HG02870 (cell line): ENCODE measurements at regions not wholly inside any gene's neighbourhood (a gene's known extent, or its start where the extent isn't known, plus 50 kb on each side); places are given as distances from the start of the nearest gene placed in this dataset.
"Not testable (repeated sequence)": the region's sequence is repeated elsewhere in the genome, so short reads cannot be mapped to it uniquely, and the experiment has no call there.

Experiments used
- ATAC-seq: cut with Tn5 transposase; IDR thresholded peaks from one replicate; pipeline ENCODE4 v1.9.1; 2021; ENCODE audit warnings: mild to moderate bottlenecking, moderate library complexity; ENCODE audit not compliant: unreplicated experiment

GRCh38 chr16:64269756-64270155 lies 852.1 kb downstream of the CDH11 start:
- no peak for ATAC-seq

GRCh38 chr16:64265756-64266155 lies 856.1 kb downstream of the CDH11 start:
- no peak for ATAC-seq

GRCh38 chr16:64260631-64261401 lies 861.0 kb downstream of the CDH11 start:
- not testable (repeated sequence) for ATAC-seq

GRCh38 chr16:64254443-64255367 lies 867.2 kb downstream of the CDH11 start:
- no peak for ATAC-seq

GRCh38 chr16:64253525-64253924 lies 868.3 kb downstream of the CDH11 start:
- peak; percentile 98 for ATAC-seq

- ATAC-seq = no peak
Observed at GRCh38 chr16:64253096-64253495, 868.8 kb downstream of the CDH11 start.

- no peak for ATAC-seq
Observed at GRCh38 chr16:64251742-64252141, 870.1 kb downstream of the CDH11 start.

- no peak for ATAC-seq
Observed at GRCh38 chr16:64250866-64251265, 871.0 kb downstream of the CDH11 start.

GRCh38 chr16:64242492-64242891 lies 879.4 kb downstream of the CDH11 start:
- no peak for ATAC-seq

GRCh38 chr16:64240586-64240985 lies 881.3 kb downstream of the CDH11 start:
- ATAC-seq = no peak

GRCh38 chr16:64238571-64238970 lies 883.3 kb downstream of the CDH11 start:
- ATAC-seq = no peak

- no peak for ATAC-seq
Observed at GRCh38 chr16:64236316-64236715, 885.5 kb downstream of the CDH11 start.

- ATAC-seq = no peak
Observed at GRCh38 chr16:64234200-64234599, 887.7 kb downstream of the CDH11 start.

GRCh38 chr16:64225696-64226095 lies 896.2 kb downstream of the CDH11 start:
- no peak for ATAC-seq

GRCh38 chr16:64225036-64225435 lies 896.8 kb downstream of the CDH11 start:
- ATAC-seq = no peak

GRCh38 chr16:64217789-64218535 lies 903.9 kb downstream of the CDH11 start:
- ATAC-seq = no peak

GRCh38 chr16:64215730-64216129 lies 906.1 kb downstream of the CDH11 start:
- no peak for ATAC-seq

GRCh38 chr16:64211331-64211730 lies 910.5 kb downstream of the CDH11 start:
- ATAC-seq = no peak

GRCh38 chr16:64206862-64207261 lies 915.0 kb downstream of the CDH11 start:
- ATAC-seq = no peak

- no peak for ATAC-seq
Observed at GRCh38 chr16:64203126-64203525, 918.7 kb downstream of the CDH11 start.

GRCh38 chr16:64202571-64202970 lies 919.3 kb downstream of the CDH11 start:
- no peak for ATAC-seq
